Activated naive CD4-positive, alpha-beta T cell treated with anti-CD3 and anti-CD28 coated beads, Interleukin-2, amount 50 U/mL, for 72 hours (primary cell): ENCODE measurements at regions not wholly inside any gene's neighbourhood (a gene's known extent, or its start where the extent isn't known, plus 50 kb on each side); places are given as distances from the start of the nearest gene placed in this dataset.
"Not testable (repeated sequence)": the region's sequence is repeated elsewhere in the genome, so short reads cannot be mapped to it uniquely, and the experiment has no call there.

ENCODE experiments used
- ATAC-seq, 2 donors: fragments of 150-1000 bp; cut with Tn5 transposase; 2 replicates each; pipeline ENCODE4 v1.10.0; 2021; ENCODE audit warnings: mild to moderate bottlenecking in 2 of 2, moderate library complexity in 2 of 2
- DNase-seq, 2 donors: peaks; one replicate each; pipeline ENCODE4 v3.0.0; 2021 to 2022; ENCODE audit warnings: low spot score in 2 of 2
- H3K27ac Mint-ChIP-seq, 2 donors: one replicate each; pipeline ENCODE4 v1.8.0; 2022; ENCODE audit warnings: mild to moderate bottlenecking in 2 of 2, mixed read lengths in 2 of 2
- H3K36me3 Mint-ChIP-seq, 2 donors: one replicate each; pipeline ENCODE4 v1.8.0; 2022; ENCODE audit warnings: mixed read lengths in 2 of 2
- H3K9me3 Mint-ChIP-seq, 2 donors: one replicate each; pipeline ENCODE4 v1.8.0; 2022; ENCODE audit warnings: mixed read lengths in 2 of 2

DNA sequence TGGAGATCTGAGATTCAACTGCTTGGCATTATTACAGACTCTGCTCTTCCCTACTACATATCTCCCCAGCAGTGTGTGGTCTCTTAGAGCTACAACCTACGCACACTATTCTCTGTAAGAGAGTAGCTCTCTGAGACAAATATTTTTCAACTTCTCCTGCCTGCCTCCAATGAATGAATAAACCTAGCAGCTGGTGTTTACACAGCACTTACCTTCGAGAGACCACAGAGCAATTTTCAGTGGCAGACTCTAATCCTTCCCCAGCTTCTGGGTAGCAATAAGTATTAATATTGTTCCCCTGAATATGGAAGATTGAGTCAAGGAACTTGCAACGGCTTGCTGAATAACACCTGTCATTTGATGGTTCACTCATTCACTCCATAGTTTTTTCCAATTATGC, 350.9 kb upstream of the SPAG17 start:
- H3K9me3 Mint-ChIP-seq: peaks cover 4 to 22% of the 10 kb centered on the region in 2 donors
- ATAC-seq (no peak), DNase-seq (no peak)
- no peak overlapping the region for H3K27ac Mint-ChIP-seq
- peaks cover 0 to 4% of the 10 kb centered on the region in 2 donors for H3K36me3 Mint-ChIP-seq

DNA sequence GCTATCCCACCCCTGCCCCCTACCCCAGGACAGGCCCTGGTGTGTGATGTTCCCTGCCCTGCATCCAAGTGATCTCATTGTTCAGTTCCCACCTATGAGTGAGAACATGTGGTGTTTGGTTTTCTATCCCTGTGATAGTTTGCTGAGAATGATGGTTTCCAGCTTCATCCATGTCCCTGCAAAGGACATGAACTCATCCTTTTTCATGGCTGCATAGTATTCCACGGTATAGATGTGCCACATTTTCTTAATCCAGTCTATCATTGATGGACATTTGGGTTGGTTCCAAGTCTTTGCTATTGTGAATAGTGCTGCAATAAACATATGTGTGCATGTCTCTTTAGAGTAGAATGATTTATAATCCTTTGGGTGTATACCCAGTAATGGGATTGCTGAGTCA, 326.9 kb upstream of the SPAG17 start:
- ATAC-seq, DNase-seq, H3K27ac Mint-ChIP-seq: not testable (repeated sequence)
- Mint-ChIP-seq H3K36me3 (peaks cover 11 to 13% of the 10 kb centered on the region in 2 donors), H3K9me3 (peaks cover 26 to 34% of the 10 kb centered on the region in 2 donors)

DNA sequence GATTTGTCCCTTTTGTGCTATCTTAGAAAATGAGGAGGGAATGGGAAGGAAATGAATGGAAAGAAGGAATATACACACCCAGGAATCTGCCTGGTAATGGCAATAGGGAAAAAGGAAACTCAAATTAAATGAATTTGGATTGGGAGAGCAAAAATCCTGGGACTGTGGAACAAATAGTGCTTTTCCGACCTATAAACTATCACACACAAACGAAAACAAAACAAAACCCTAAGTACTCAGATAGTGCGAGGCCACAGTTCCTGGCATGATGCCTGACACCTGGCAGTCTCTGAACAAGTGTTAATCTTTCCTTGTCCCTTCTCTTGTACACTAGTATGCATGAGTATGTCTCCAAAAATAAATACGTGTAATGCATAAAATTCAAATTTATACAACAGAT, 319.8 kb upstream of the SPAG17 start:
- ATAC-seq (no peak), DNase-seq (no peak)
- Mint-ChIP-seq H3K36me3 (no peaks in the 10 kb centered on the region), H3K9me3 (peaks cover 8 to 15% of the 10 kb centered on the region in 2 donors), H3K27ac (no peak overlapping the region)

DNA sequence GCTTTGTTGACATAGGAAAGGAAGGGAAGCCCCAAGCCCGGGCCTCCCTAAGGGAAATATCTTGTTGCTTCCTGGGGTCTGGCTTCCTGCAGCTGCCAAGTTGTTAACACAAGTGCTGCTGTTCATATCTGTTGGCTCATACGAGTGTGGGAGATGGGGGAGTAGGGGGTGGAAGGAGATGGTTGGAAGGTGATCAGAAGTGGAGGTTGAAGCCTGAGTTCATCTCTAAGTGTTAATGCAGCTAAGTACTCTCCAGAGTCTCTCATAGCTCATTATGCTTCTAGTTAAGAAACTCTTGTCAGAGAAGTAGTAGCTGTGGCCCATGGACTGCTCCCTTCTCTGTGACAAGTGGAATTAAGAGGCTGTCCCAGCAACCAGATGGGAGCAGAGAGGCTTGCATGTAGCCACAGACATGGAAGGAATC, 319.2 kb upstream of the SPAG17 start:
- H3K36me3 Mint-ChIP-seq: no peaks in the 10 kb centered on the region
- no peak overlapping the region for H3K27ac Mint-ChIP-seq
- H3K9me3 Mint-ChIP-seq: peaks cover 8 to 15% of the 10 kb centered on the region in 2 donors
- ATAC-seq: no peak
- no peak for DNase-seq

- Mint-ChIP-seq H3K27ac (no peak overlapping the region), H3K9me3 (peaks cover 8 to 15% of the 10 kb centered on the region in 2 donors), H3K36me3 (no peaks in the 10 kb centered on the region)
- DNase-seq (no peak), ATAC-seq (no peak)
Observed at GRCh38 chr1:118503752-118504151, 318.7 kb upstream of the SPAG17 start.

- Mint-ChIP-seq H3K36me3 (no peaks in the 10 kb centered on the region), H3K9me3 (peaks cover 4 to 5% of the 10 kb centered on the region in 2 donors), H3K27ac (no peak overlapping the region)
- DNase-seq: no peak
- no peak for ATAC-seq
Observed at GRCh38 chr1:118494998-118495397, 310.0 kb upstream of the SPAG17 start.

GRCh38 chr1:118488787-118489186, 303.8 kb upstream of the SPAG17 start:
- no peak overlapping the region for H3K27ac Mint-ChIP-seq
- DNase-seq (no peak), ATAC-seq (no peak)

DNA sequence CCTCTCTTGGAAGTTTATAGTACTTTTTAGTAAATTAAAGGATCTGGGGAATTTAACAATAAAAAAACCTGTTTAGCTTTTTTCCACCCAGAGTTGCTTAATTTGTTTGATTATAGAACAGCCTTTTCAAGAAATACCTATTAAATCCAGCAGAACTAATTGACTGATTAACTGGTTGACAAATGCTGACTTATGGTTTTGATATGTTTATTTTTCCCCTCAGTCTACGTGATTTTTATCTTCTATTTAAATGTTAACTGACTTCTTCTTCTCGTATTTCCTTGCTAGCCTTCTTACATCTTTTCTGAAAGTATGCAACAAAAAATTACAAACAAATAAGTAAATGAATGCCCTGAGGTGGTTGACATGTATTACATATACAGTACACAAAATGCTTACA, 302.9 kb upstream of the SPAG17 start:
- no peaks in the 10 kb centered on the region for H3K36me3 Mint-ChIP-seq
- no peak for ATAC-seq
- no peak for DNase-seq
- H3K9me3 Mint-ChIP-seq: peaks cover 23 to 27% of the 10 kb centered on the region in 2 donors
- no peak overlapping the region for H3K27ac Mint-ChIP-seq

More at GRCh38 chr1:118488787-118489186, 303.8 kb upstream of the SPAG17 start:
- Mint-ChIP-seq H3K9me3 (peaks cover 21 to 25% of the 10 kb centered on the region in 2 donors), H3K36me3 (no peaks in the 10 kb centered on the region)

DNA sequence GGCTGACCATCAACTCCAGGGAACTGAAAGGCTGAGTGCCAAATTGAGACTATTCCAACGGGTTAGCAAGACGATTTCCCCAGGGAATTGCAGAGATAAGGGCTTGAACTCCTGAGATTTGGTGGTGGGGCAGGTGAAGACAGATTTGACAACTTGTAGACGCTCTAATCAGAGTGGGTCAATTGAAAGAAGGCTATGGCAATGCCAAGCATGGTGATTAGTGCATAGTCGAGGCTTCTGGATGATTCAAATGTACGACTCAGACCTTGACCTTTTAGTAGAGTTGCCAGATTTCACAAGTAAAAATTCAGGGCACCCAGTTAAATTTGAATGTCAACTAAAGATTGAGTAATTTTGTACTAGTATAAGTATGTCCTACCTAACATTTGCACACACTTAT, 302.1 kb upstream of the SPAG17 start:
- no peak for DNase-seq
- ATAC-seq: no peak
- no peaks in the 10 kb centered on the region for H3K36me3 Mint-ChIP-seq
- no peak overlapping the region for H3K27ac Mint-ChIP-seq
- peaks cover 23 to 32% of the 10 kb centered on the region in 2 donors for H3K9me3 Mint-ChIP-seq

DNA sequence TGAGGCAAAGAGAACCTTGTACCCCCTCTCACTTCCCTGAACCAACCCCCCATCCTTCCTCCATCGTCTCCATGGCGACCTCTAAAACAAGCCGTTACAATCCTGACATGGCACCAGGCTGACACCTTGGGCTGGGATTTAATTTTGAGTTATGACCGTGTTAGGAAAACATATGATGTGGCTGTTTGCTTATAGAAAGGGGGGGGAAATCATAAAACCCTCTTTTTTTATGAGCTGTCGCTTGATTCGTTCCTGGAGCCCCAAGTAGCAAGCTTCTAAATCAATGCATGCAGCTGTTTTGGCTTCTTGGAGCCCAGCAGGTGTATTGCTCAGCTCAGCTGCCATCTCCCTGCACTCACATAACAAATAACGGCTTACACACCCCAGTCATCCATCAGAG, 301.2 kb upstream of the SPAG17 start:
- ATAC-seq: no peak
- peaks cover 23 to 35% of the 10 kb centered on the region in 2 donors for H3K9me3 Mint-ChIP-seq
- no peak overlapping the region for H3K27ac Mint-ChIP-seq
- no peak for DNase-seq
- H3K36me3 Mint-ChIP-seq: no peaks in the 10 kb centered on the region

- no peak for DNase-seq
Observed at GRCh38 chr1:118485757-118486156, 300.7 kb upstream of the SPAG17 start.

GRCh38 chr1:118484893-118485292, 299.9 kb upstream of the SPAG17 start:
- ATAC-seq: no peak
- H3K9me3 Mint-ChIP-seq: peaks cover 23 to 31% of the 10 kb centered on the region in 2 donors
- H3K27ac Mint-ChIP-seq: no peak overlapping the region

More at GRCh38 chr1:118485757-118486156, 300.7 kb upstream of the SPAG17 start:
- Mint-ChIP-seq H3K9me3 (peaks cover 23 to 35% of the 10 kb centered on the region in 2 donors), H3K36me3 (no peaks in the 10 kb centered on the region), H3K27ac (no peak overlapping the region)
- no peak for ATAC-seq

GRCh38 chr1:118483245-118484006, 298.4 kb upstream of the SPAG17 start:
- Mint-ChIP-seq H3K9me3 (peaks cover 18 to 25% of the 10 kb centered on the region in 2 donors), H3K36me3 (no peaks in the 10 kb centered on the region), H3K27ac (no peak overlapping the region)
- ATAC-seq (no peak), DNase-seq (no peak)

More at GRCh38 chr1:118484893-118485292, 299.9 kb upstream of the SPAG17 start:
- H3K36me3 Mint-ChIP-seq: no peaks in the 10 kb centered on the region
- DNase-seq: no peak

GRCh38 chr1:118481126-118481525, 296.1 kb upstream of the SPAG17 start:
- H3K9me3 Mint-ChIP-seq: peaks cover 14 to 26% of the 10 kb centered on the region in 2 donors
- ATAC-seq: no peak
- no peaks in the 10 kb centered on the region for H3K36me3 Mint-ChIP-seq

GRCh38 chr1:118479351-118479750, 294.3 kb upstream of the SPAG17 start:
- DNase-seq (no peak), ATAC-seq (no peak)
- Mint-ChIP-seq H3K9me3 (peaks cover 18 to 19% of the 10 kb centered on the region in 2 donors), H3K36me3 (no peaks in the 10 kb centered on the region), H3K27ac (no peak overlapping the region)

More at GRCh38 chr1:118481126-118481525, 296.1 kb upstream of the SPAG17 start:
- no peak overlapping the region for H3K27ac Mint-ChIP-seq
- DNase-seq: no peak

DNA sequence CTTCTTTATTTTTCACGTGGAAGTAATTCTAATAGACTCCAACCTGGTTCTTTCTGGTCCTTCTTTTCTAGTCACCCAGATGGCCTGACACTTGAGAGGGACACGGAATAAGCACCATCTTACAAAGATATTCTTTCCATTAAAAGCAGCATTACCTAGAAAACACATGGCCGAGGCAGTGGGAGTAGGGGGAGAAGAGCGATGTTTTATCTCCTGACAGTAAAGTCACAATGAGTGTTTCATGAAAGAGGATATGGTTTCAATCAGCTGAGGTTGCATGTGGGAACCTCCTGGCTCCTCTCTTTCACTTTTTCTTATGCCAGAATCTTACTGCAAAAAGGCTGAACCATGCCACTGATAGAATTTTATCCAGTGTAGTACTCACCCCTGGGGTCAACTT, 288.8 kb upstream of the SPAG17 start:
- DNase-seq: no peak
- no peak for ATAC-seq
- peaks cover 20 to 26% of the 10 kb centered on the region in 2 donors for H3K9me3 Mint-ChIP-seq
- no peak overlapping the region for H3K27ac Mint-ChIP-seq
- H3K36me3 Mint-ChIP-seq: no peaks in the 10 kb centered on the region

GRCh38 chr1:118464460-118464859, 279.4 kb upstream of the SPAG17 start:
- ATAC-seq, DNase-seq, H3K27ac Mint-ChIP-seq, H3K36me3 Mint-ChIP-seq: not testable (repeated sequence)
- peaks cover 19 to 28% of the 10 kb centered on the region in 2 donors for H3K9me3 Mint-ChIP-seq

DNA sequence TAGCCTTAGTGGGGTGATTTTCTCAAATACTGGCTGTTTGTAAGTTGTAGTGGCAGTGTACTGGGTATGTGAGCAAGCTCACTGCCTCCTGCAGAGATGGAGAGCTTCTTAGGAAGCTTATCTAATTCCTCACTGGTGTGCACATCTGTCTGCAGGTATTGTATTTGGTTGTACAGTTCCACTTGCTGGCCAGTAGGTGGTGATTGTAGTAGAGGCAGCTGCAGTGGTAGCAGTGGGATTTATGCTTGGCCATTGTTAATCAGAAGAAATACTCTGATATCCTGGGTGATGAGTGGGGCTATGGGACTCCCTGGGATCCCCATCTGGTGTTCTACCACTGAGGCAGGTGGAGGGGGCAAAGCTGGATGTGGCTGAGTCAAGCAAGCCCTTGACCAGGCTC, 276.1 kb upstream of the SPAG17 start:
- DNase-seq (no peak), ATAC-seq (no peak)
- Mint-ChIP-seq H3K27ac (no peak overlapping the region), H3K36me3 (peaks cover 2 to 6% of the 10 kb centered on the region in 2 donors), H3K9me3 (peaks cover 24% of the 10 kb centered on the region in 2 donors)
